ENCODE measurements at regions not wholly inside any gene's neighbourhood (a gene's known extent, or its start where the extent isn't known, plus 50 kb on each side); places are given as distances from the start of the nearest gene placed in this dataset.

- TF ChIP-seq MYC (IDR thresholded peaks at IDR 0.05; ENCODE audit: low read depth, low read length) (no peak), CTCF (IDR thresholded peaks at IDR 0.05; ENCODE audit: low read depth, low read length) (no peak), MAX (IDR thresholded peaks at IDR 0.05; ENCODE audit: low read depth, low read length) (no peak), POLR2A (IDR thresholded peaks at IDR 0.05; ENCODE audit: extremely low read depth, insufficient read length) (no peak)
- peak; percentile 44 for DNase-seq (ENCODE audit: low read depth)
- no peak overlapping the region for H3K4me3 ChIP-seq (ENCODE audit: low read depth, low read length)
These were observed 258.7 kb upstream of the ARRDC3 start for GRCh38 chr5:91641730-91642350.

- TF ChIP-seq MAX (IDR thresholded peaks at IDR 0.05; ENCODE audit: low read depth, low read length): no peak
- no peak for TF ChIP-seq POLR2A (IDR thresholded peaks at IDR 0.05; ENCODE audit: extremely low read depth, insufficient read length)
- TF ChIP-seq CTCF (IDR thresholded peaks at IDR 0.05; ENCODE audit: low read depth, low read length): no peak
- TF ChIP-seq MYC (IDR thresholded peaks at IDR 0.05; ENCODE audit: low read depth, low read length): no peak
- no peak for DNase-seq (ENCODE audit: low read depth)
- no peak overlapping the region for H3K4me3 ChIP-seq (ENCODE audit: low read depth, low read length)
These were observed 256.6 kb upstream of the ARRDC3 start for GRCh38 chr5:91639744-91640143.

GRCh38 chr5:91638010-91638409, 254.9 kb upstream of the ARRDC3 start:
- no peak overlapping the region for H3K4me3 ChIP-seq (ENCODE audit: low read depth, low read length)
- TF ChIP-seq POLR2A (IDR thresholded peaks at IDR 0.05; ENCODE audit: extremely low read depth, insufficient read length) (no peak), CTCF (IDR thresholded peaks at IDR 0.05; ENCODE audit: low read depth, low read length) (no peak), MYC (IDR thresholded peaks at IDR 0.05; ENCODE audit: low read depth, low read length) (no peak), MAX (IDR thresholded peaks at IDR 0.05; ENCODE audit: low read depth, low read length) (no peak)
- DNase-seq (ENCODE audit: low read depth): no peak

DNA sequence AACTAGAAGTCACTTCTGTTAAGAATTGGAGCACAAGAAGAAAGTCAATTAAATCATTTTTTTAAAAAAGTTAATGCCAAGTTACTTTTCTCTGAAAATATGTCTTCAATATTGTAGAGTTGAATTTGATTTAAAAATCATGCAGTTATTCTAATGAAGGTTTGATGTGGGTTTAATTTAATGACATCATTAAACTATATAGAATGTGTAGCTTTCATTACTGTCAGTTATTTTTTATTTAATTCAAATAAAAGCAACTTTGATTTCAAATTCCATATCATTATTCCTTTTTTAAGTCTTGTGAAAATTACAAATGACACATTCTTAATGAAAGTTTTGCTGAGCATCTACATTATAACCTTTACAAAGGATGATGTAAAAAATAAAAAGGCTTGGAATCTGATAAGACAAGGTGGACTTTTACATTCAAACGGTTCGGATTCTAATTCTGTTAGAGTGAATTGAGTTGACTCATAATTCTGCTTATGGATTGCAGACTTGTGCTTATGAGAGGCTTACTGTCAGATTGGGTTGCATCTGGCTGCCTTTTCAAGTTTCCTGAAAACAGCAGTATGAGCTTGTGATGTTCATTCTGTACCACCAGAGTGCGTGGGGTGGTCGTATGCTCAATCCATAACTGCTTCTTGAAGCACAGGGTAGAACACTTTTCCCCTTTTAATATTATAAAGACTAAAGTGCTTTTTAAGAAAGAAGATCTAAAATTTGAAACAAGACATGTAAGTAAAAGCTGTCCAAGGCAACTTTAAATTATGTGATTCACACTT, 253.0 kb upstream of the ARRDC3 start:
- TF ChIP-seq CTCF (IDR thresholded peaks at IDR 0.05; ENCODE audit: low read depth, low read length) (no peak), POLR2A (IDR thresholded peaks at IDR 0.05; ENCODE audit: extremely low read depth, insufficient read length) (no peak), MAX (IDR thresholded peaks at IDR 0.05; ENCODE audit: low read depth, low read length) (no peak), MYC (IDR thresholded peaks at IDR 0.05; ENCODE audit: low read depth, low read length) (no peak)
- DNase-seq (ENCODE audit: low read depth): peak; percentile 7
- no peak overlapping the region for H3K4me3 ChIP-seq (ENCODE audit: low read depth, low read length)

DNA sequence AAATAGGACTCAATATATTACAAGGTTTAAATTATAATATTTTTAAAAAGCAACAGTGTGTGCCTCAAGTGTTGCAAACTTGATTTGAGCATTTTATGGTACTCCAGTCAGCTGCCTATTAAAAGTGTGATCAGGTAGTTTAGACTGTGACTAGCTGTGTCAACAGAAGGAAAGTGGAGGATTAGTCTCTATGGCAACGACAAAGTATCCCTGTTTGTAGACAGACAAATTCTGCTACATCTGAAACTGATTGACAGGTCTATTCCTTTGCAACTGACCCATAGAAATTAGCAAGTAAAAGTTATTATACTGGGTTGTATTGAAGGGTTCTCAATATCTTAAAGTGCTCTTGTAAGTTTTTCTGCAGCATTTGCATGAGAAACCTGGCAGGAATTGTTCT, 249.8 kb upstream of the ARRDC3 start:
- H3K4me3 ChIP-seq (ENCODE audit: low read depth, low read length): no peak overlapping the region
- TF ChIP-seq POLR2A (IDR thresholded peaks at IDR 0.05; ENCODE audit: extremely low read depth, insufficient read length) (no peak), MYC (IDR thresholded peaks at IDR 0.05; ENCODE audit: low read depth, low read length) (no peak), CTCF (IDR thresholded peaks at IDR 0.05; ENCODE audit: low read depth, low read length) (no peak), MAX (IDR thresholded peaks at IDR 0.05; ENCODE audit: low read depth, low read length) (no peak)
- no peak for DNase-seq (ENCODE audit: low read depth)

All from NB4 (cell line).